SU-DHL-6 (cell line): ENCODE measurements at regions not wholly inside any gene's neighbourhood (a gene's known extent, or its start where the extent isn't known, plus 50 kb on each side); places are given as distances from the start of the nearest gene placed in this dataset.

Source experiments
- H2AFZ ChIP-seq: fragments of 200-600 bp; sonication (generic); 2 replicates; pipeline ENCODE4 v1.6.1; 2014; ENCODE audit warnings: low read depth, mild to moderate bottlenecking, moderate library complexity, mixed read lengths, antibody characterized with exemption, low read length; ENCODE audit not compliant: severe bottlenecking
- H3F3A ChIP-seq: fragments of 200-600 bp; shearing (Covaris generic); 2 replicates; pipeline ENCODE4 v1.6.0; 2016; ENCODE audit warnings: antibody characterized with exemption, mild to moderate bottlenecking; ENCODE audit not compliant: insufficient read depth
- H3K27ac ChIP-seq: fragments of 200-600 bp; sonication (generic); 2 replicates; pipeline ENCODE4 v1.5.1; 2016; ENCODE audit warnings: low read depth, mild to moderate bottlenecking, low read length, moderate library complexity, mixed read lengths
- H3K27me3 ChIP-seq: fragments of 200-600 bp; sonication (generic), shearing (Covaris generic); 2 replicates; pipeline ENCODE4 v1.6.0; 2014; ENCODE audit warnings: mild to moderate bottlenecking, low read length
- H3K36me3 ChIP-seq: fragments of 200-600 bp; sonication (generic); 2 replicates; pipeline ENCODE4 v1.6.1; 2014; ENCODE audit warnings: mild to moderate bottlenecking, low read length, mixed read lengths
- H3K4me2 ChIP-seq: fragments of 300-600, 200-600 bp; shearing (Covaris generic), sonication (generic); 2 replicates; pipeline ENCODE4 v1.6.0; 2014; ENCODE audit warnings: low read length, low read depth, mild to moderate bottlenecking; ENCODE audit not compliant: poor library complexity, severe bottlenecking
- H3K4me3 ChIP-seq: fragments of 200-600 bp; sonication (generic); 2 replicates; pipeline ENCODE4 v1.5.1; 2014; ENCODE audit warnings: antibody characterized with exemption, low read length, mild to moderate bottlenecking, mixed read lengths; ENCODE audit not compliant: insufficient read depth, poor library complexity, severe bottlenecking
- H3K79me2 ChIP-seq: fragments of 200-600 bp; sonication (generic); 2 replicates; pipeline ENCODE4 v1.6.1; 2014; ENCODE audit warnings: mild to moderate bottlenecking, low read length, moderate library complexity; ENCODE audit not compliant: insufficient read depth
- H3K9ac ChIP-seq: fragments of 200-600 bp; sonication (generic); 2 replicates; pipeline ENCODE4 v1.7.0; 2014; ENCODE audit warnings: mild to moderate bottlenecking, low read length
- H3K9me2 ChIP-seq: fragments of 200-600 bp; sonication (generic); replicated peaks from 2 replicates; pipeline ENCODE4 v1.6.1; 2014; ENCODE audit warnings: low read length; ENCODE audit not compliant: insufficient read depth
- H3K9me3 ChIP-seq: fragments of 200-600 bp; sonication (generic); 2 replicates; pipeline ENCODE4 v1.6.1; 2014; ENCODE audit warnings: low read length, mixed read lengths; ENCODE audit not compliant: insufficient read depth
- H4K20me1 ChIP-seq: fragments of 200-600 bp; sonication (generic); 2 replicates; pipeline ENCODE4 v1.6.1; 2014; ENCODE audit warnings: low read depth, mild to moderate bottlenecking, antibody characterized with exemption, low read length, moderate library complexity, mixed read lengths
- CTCF ChIP-seq: fragments of 200-600 bp; sonication (generic); IDR thresholded peaks from one replicate; pipeline ENCODE4 v1.5.1; 2017; ENCODE audit warnings: antibody characterized with exemption, mild to moderate bottlenecking, low read length, moderate library complexity; ENCODE audit not compliant: insufficient read depth, poor library complexity, severe bottlenecking
- EZH2phosphoT487 ChIP-seq: fragments of 200-600 bp; sonication (generic), shearing (Covaris generic); conservative IDR thresholded peaks from 2 replicates; pipeline ENCODE4 v1.6.1; 2018; ENCODE audit warnings: mild to moderate bottlenecking, antibody characterized with exemption, low read length, moderate library complexity, mixed read lengths

- no peaks in the 10 kb centered on the region for H3K79me2 ChIP-seq
- no peaks in the 10 kb centered on the region for H3K9me2 ChIP-seq
- no peak overlapping the region for H3K4me2 ChIP-seq
- no peak for TF ChIP-seq EZH2phosphoT487
- no peak for TF ChIP-seq CTCF
- no peaks in the 10 kb centered on the region; the same call in 1 of the 2 replicates for H3K9me3 ChIP-seq
- no peak overlapping the region for H3K9ac ChIP-seq
- no peaks in the 10 kb centered on the region for H3K27me3 ChIP-seq
- H3K4me3 ChIP-seq = no peak overlapping the region
- no peaks in the 10 kb centered on the region; the same call in 1 of the 2 replicates for H3K36me3 ChIP-seq
- no peaks in the 10 kb centered on the region for H3F3A ChIP-seq
- H2AFZ ChIP-seq = no peak overlapping the region
- H4K20me1 ChIP-seq = no peaks in the 10 kb centered on the region
- H3K27ac ChIP-seq = no peak overlapping the region
Measured at GRCh38 chr13:57991041-57991440, 359.5 kb downstream of the PCDH17 start.

GRCh38 chr13:57992416-57992815 is 360.9 kb downstream of the PCDH17 start:
- H3K4me2 ChIP-seq = no peak overlapping the region
- no peaks in the 10 kb centered on the region for H3K79me2 ChIP-seq
- H4K20me1 ChIP-seq = no peaks in the 10 kb centered on the region
- no peaks in the 10 kb centered on the region for H3K9me3 ChIP-seq
- no peaks in the 10 kb centered on the region for H3F3A ChIP-seq
- no peaks in the 10 kb centered on the region; the same call in 1 of the 2 replicates for H3K36me3 ChIP-seq
- H3K4me3 ChIP-seq = no peak overlapping the region
- H3K9me2 ChIP-seq = no peaks in the 10 kb centered on the region
- H3K27me3 ChIP-seq = no peaks in the 10 kb centered on the region
- H2AFZ ChIP-seq = no peak overlapping the region
- H3K9ac ChIP-seq = no peak overlapping the region
- H3K27ac ChIP-seq = no peak overlapping the region
- TF ChIP-seq EZH2phosphoT487 (no peak), CTCF (no peak)

GRCh38 chr13:57996717-57997116 is 365.2 kb downstream of the PCDH17 start:
- TF ChIP-seq CTCF (no peak), EZH2phosphoT487 (no peak)

More at GRCh38 chr13:57996717-57997116, 365.2 kb downstream of the PCDH17 start:
- Histone ChIP-seq H3K9me2 (no peaks in the 10 kb centered on the region), H3K27me3 (no peaks in the 10 kb centered on the region), H2AFZ (no peak overlapping the region), H3K4me3 (no peak overlapping the region), H3F3A (no peaks in the 10 kb centered on the region), H4K20me1 (no peaks in the 10 kb centered on the region), H3K79me2 (no peaks in the 10 kb centered on the region), H3K9me3 (no peaks in the 10 kb centered on the region), H3K4me2 (no peak overlapping the region), H3K27ac (no peak overlapping the region), H3K36me3 (no peaks in the 10 kb centered on the region; the same call in 1 of the 2 replicates), H3K9ac (no peak overlapping the region)
